ENCODE measurements at regions not wholly inside any gene's neighbourhood (a gene's known extent, or its start where the extent isn't known, plus 50 kb on each side); places are given as distances from the start of the nearest gene placed in this dataset.

DNA sequence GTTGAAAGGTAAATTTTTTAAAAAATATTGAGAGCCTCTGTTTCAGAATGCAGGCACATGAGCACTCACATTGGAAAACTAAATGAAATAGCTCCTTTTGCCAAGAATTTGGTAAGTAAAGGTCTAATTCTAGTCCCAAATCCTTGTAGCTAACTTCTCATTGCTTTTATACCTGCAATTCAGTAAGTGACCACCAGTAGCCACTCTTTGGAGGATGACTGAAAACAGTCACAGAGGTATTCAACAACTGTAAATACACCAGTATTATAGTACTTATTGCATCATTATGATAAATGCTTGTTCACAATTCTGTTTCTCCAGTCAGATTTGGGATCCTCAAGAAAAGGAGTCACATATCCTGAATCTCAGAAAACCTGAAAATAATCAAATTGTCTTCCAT is 562.4 kb upstream of the CDH11 start:
- TF ChIP-seq EZH2phosphoT487 (IDR thresholded peaks at IDR 0.05; ENCODE audit: borderline replicate concordance, low read length), result no peak
- TF ChIP-seq, protein P1, sequence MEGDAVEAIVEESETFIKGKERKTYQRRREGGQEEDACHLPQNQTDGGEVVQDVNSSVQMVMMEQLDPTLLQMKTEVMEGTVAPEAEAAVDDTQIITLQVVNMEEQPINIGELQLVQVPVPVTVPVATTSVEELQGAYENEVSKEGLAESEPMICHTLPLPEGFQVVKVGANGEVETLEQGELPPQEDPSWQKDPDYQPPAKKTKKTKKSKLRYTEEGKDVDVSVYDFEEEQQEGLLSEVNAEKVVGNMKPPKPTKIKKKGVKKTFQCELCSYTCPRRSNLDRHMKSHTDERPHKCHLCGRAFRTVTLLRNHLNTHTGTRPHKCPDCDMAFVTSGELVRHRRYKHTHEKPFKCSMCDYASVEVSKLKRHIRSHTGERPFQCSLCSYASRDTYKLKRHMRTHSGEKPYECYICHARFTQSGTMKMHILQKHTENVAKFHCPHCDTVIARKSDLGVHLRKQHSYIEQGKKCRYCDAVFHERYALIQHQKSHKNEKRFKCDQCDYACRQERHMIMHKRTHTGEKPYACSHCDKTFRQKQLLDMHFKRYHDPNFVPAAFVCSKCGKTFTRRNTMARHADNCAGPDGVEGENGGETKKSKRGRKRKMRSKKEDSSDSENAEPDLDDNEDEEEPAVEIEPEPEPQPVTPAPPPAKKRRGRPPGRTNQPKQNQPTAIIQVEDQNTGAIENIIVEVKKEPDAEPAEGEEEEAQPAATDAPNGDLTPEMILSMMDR (IDR thresholded peaks at IDR 0.05; ENCODE audit: low read depth, low read length, poor library complexity, severe bottlenecking), result peak; percentile 25

Measured in DOHH2 (cell line).